Esophagus squamous epithelium (tissue), 5 donors: ENCODE measurements at regions not wholly inside any gene's neighbourhood (a gene's known extent, or its start where the extent isn't known, plus 50 kb on each side); places are given as distances from the start of the nearest gene placed in this dataset.
"Not testable (repeated sequence)": the region's sequence is repeated elsewhere in the genome, so short reads cannot be mapped to it uniquely, and the experiment has no call there.

Experiments used
- DNase-seq: peaks from one replicate; lab custom pipeline; 2025; lab: John Stamatoyannopoulos, UW
- H3K27ac ChIP-seq, 4 donors: fragments of 200-600 bp; sonication (generic); one replicate each; pipeline ENCODE4 v1.5.1; 2016 to 2019; ENCODE audit warnings: mild to moderate bottlenecking in 1 of 4
- H3K27me3 ChIP-seq, 4 donors: fragments of 200-600 bp; sonication (generic); 1 replicate in 3 of 4; 2 replicates in 1 of 4; pipeline versions ENCODE4 v1.5.1 to v1.6.0; 2017 to 2021; ENCODE audit warnings: antibody characterized with exemption in 1 of 4
- H3K36me3 ChIP-seq, 3 donors: fragments of 200-600 bp; sonication (generic); one replicate each; pipeline ENCODE4 v1.5.1; 2016 to 2019
- H3K4me1 ChIP-seq, 3 donors: fragments of 200-600 bp; sonication (generic); one replicate each; pipeline ENCODE4 v1.5.1; 2017 to 2019
- H3K4me3 ChIP-seq, 4 donors: fragments of 200-600 bp; sonication (generic); 1 replicate in 3 of 4; 2 replicates in 1 of 4; pipeline ENCODE4 v1.5.1; 2016 to 2019; ENCODE audit warnings: mild to moderate bottlenecking in 2 of 4, moderate library complexity in 1 of 4
- H3K9me3 ChIP-seq, 3 donors: fragments of 200-600 bp; sonication (generic); one replicate each; pipeline ENCODE4 v1.5.1; 2016 to 2019
- POLR2A ChIP-seq, 4 donors: fragments of 450-650 bp; IDR thresholded peaks; one replicate each; pipeline ENCODE4 v1.6.1; 2017; ENCODE audit warnings: antibody characterized with exemption in 4 of 4, mild to moderate bottlenecking in 4 of 4, moderate library complexity in 3 of 4
- WGBS, 2 donors: methylation state at CpG; one replicate each; pipeline ENCODE4 v1.1.5; 2018; 5-methylcytosine and 5-hydroxymethylcytosine counted together
- intact Hi-C: fragments of 100-400 bp; cut with DNase I; formaldehyde crosslinking; loops from one replicate; pipeline ENCODE4 v1.15.0; 2022
- TF ChIP-seq, protein P1 (sequence below), 6 experiments: fragments of 450-650 bp in 4 of 6; fragments of 200-600 bp in 2 of 6; sonication (generic) in 2 of 6; IDR thresholded peaks; one replicate each; pipeline ENCODE4 v1.5.1; 2016 to 2019; ENCODE audit warnings: antibody characterized with exemption in 6 of 6, mild to moderate bottlenecking in 4 of 6, moderate library complexity in 4 of 6
- donor health status: DM: yes; HTN: yes; CAD: no.

GRCh38 chr14:49106741-49107667 is 479.2 kb downstream of the RPS29 start:
- no peaks in the 10 kb centered on the region for H3K4me1 ChIP-seq
- WGBS, 2 donors = 23 to 32% methylated on average over 8 of the region's 8 CpGs
- intact Hi-C loops = no loop called here
- TF ChIP-seq POLR2A (IDR thresholded peaks at IDR 0.05) = no peak
- TF ChIP-seq, protein P1, sequence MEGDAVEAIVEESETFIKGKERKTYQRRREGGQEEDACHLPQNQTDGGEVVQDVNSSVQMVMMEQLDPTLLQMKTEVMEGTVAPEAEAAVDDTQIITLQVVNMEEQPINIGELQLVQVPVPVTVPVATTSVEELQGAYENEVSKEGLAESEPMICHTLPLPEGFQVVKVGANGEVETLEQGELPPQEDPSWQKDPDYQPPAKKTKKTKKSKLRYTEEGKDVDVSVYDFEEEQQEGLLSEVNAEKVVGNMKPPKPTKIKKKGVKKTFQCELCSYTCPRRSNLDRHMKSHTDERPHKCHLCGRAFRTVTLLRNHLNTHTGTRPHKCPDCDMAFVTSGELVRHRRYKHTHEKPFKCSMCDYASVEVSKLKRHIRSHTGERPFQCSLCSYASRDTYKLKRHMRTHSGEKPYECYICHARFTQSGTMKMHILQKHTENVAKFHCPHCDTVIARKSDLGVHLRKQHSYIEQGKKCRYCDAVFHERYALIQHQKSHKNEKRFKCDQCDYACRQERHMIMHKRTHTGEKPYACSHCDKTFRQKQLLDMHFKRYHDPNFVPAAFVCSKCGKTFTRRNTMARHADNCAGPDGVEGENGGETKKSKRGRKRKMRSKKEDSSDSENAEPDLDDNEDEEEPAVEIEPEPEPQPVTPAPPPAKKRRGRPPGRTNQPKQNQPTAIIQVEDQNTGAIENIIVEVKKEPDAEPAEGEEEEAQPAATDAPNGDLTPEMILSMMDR (IDR thresholded peaks at IDR 0.05) = no peak
- no peak overlapping the region for H3K4me3 ChIP-seq
- H3K27me3 ChIP-seq = no peaks in the 10 kb centered on the region
- no peaks in the 10 kb centered on the region for H3K9me3 ChIP-seq
- no peaks in the 10 kb centered on the region for H3K36me3 ChIP-seq
- DNase-seq = no peak
- no peak overlapping the region for H3K27ac ChIP-seq

DNA sequence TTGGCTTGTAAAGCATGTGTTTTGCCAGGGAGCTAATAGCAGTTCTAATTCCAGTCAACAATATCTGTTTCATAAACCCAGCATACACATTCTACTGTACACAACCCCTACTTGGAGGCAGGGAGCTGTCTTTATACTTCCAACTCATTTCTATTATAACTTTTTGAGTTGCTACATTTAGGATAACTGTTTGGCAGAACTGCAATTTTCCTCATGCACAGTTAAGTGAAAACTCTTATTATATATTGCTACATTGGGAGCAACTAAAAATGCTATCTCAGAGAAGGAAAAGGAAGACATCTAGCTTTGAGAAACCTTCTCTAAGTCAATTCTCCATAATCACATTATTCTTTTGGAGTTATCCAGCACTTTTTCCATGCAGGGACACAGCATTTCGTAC is 480.2 kb downstream of the RPS29 start:
- TF ChIP-seq, protein P1 (IDR thresholded peaks at IDR 0.05) = no peak
- TF ChIP-seq POLR2A (IDR thresholded peaks at IDR 0.05) = no peak
- H3K27me3 ChIP-seq = no peaks in the 10 kb centered on the region
- H3K27ac ChIP-seq = no peak overlapping the region
- intact Hi-C loops = no loop called here
- WGBS, 2 donors = 23 to 32% methylated on average over 1 of the region's 1 CpG
- no peaks in the 10 kb centered on the region for H3K36me3 ChIP-seq
- no peaks in the 10 kb centered on the region for H3K9me3 ChIP-seq
- no peak overlapping the region for H3K4me3 ChIP-seq
- no peaks in the 10 kb centered on the region for H3K4me1 ChIP-seq
- no peak for DNase-seq

DNA sequence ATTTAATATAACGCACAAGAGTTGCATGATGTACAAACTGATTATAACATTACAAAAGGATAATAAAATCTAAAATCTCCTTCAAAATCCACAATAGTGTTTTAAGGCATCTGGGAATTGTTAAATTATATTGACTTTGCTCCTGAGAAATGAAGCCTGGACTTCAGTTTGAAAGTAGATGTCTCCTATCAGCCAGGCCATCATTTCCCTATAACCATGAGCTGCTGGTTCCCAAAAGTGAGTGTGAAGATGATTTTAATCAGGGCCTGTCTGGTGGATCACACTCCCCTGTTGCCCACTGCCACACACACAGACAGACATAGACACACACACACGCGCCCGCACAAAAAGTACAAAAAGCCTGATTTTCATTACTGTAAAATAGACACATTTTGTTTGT is 480.7 kb downstream of the RPS29 start:
- no peak overlapping the region for H3K27ac ChIP-seq
- TF ChIP-seq, protein P1 (IDR thresholded peaks at IDR 0.05) = no peak
- TF ChIP-seq POLR2A (IDR thresholded peaks at IDR 0.05) = no peak
- no peaks in the 10 kb centered on the region for H3K4me1 ChIP-seq
- H3K4me3 ChIP-seq = no peak overlapping the region
- WGBS, 2 donors = 93 to 99% methylated on average over 4 of the region's 4 CpGs
- DNase-seq = no peak
- no peaks in the 10 kb centered on the region for H3K27me3 ChIP-seq
- H3K36me3 ChIP-seq = no peaks in the 10 kb centered on the region
- H3K9me3 ChIP-seq = no peaks in the 10 kb centered on the region
- intact Hi-C loops = no loop called here

DNA sequence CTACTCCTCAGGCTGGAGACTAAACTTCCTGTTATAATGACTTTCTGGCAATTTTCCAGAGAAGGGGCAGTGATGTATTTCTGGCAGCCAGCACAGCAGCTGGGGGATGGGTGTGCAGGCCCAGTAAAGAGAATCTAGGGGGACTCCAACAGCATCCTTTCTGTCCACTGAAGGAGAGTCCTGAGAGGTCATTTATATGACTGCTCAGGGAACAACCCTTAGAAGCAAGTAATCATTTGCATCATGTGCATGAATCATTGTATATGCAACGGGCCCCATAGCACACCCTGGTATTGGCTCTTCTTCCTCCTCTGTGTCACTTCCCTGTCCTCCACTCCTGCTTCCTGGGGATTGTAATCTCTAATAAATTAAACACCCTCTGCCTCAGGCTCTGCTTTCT is 493.8 kb downstream of the RPS29 start:
- no peak overlapping the region for H3K4me3 ChIP-seq
- no peaks in the 10 kb centered on the region for H3K36me3 ChIP-seq
- no peak for DNase-seq
- H3K27ac ChIP-seq = no peak overlapping the region
- no peaks in the 10 kb centered on the region for H3K4me1 ChIP-seq
- no peaks in the 10 kb centered on the region for H3K27me3 ChIP-seq
- intact Hi-C loops = no loop called here
- WGBS, 2 donors = 18 to 35% methylated on average over 1 of the region's 1 CpG
- TF ChIP-seq POLR2A (IDR thresholded peaks at IDR 0.05) = no peak
- TF ChIP-seq, protein P1 (IDR thresholded peaks at IDR 0.05) = no peak
- no peaks in the 10 kb centered on the region for H3K9me3 ChIP-seq

- 52 to 54% methylated on average over 3 of the region's 3 CpGs for WGBS, 2 donors
- Histone ChIP-seq H3K4me3 (no peak overlapping the region), H3K27me3 (no peaks in the 10 kb centered on the region), H3K36me3 (no peaks in the 10 kb centered on the region), H3K4me1 (no peaks in the 10 kb centered on the region), H3K27ac (no peak overlapping the region), H3K9me3 (no peaks in the 10 kb centered on the region)
- intact Hi-C loops = no loop called here
- DNase-seq = no peak
- TF ChIP-seq POLR2A (IDR thresholded peaks at IDR 0.05) = no peak
- TF ChIP-seq, protein P1 (IDR thresholded peaks at IDR 0.05) = no peak
Observed at GRCh38 chr14:49089107-49089506, 497.1 kb downstream of the RPS29 start.

DNA sequence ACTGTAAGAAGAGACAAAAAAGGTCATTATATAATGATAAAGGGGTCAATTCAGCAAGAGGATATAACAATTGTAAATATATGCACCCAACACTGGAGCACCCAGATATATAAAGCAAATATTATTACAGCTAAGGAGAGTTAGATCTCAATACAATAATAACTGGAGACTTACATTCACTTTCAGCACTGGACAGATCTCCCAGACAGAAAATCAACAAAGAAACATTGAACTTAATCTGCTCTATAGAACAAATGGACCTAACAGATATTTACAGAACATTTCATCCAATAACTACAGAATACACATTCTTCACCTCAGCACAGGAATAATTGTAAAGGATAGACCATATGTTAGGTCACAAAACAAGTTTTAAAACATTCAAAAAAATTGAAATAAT is 512.9 kb downstream of the RPS29 start:
- H3K36me3 ChIP-seq, H3K27ac ChIP-seq, DNase-seq, H3K27me3 ChIP-seq, intact Hi-C loops, H3K4me3 ChIP-seq, H3K9me3 ChIP-seq, H3K4me1 ChIP-seq: not testable (repeated sequence)
